HG02642 (cell line): ENCODE measurements at regions not wholly inside any gene's neighbourhood (a gene's known extent, or its start where the extent isn't known, plus 50 kb on each side); places are given as distances from the start of the nearest gene placed in this dataset.

Experiments used
- ATAC-seq: cut with Tn5 transposase; IDR thresholded peaks from one replicate; pipeline ENCODE4 v1.9.1; 2021; ENCODE audit warnings: mild to moderate bottlenecking; ENCODE audit not compliant: unreplicated experiment, poor library complexity

- no peak for ATAC-seq
Measured at GRCh38 chr2:174669336-174669735, 71.7 kb upstream of the WIPF1 start.

GRCh38 chr2:174668075-174668474, 70.5 kb upstream of the WIPF1 start:
- no peak for ATAC-seq

GRCh38 chr2:174667250-174667860, 69.8 kb upstream of the WIPF1 start:
- ATAC-seq = no peak

GRCh38 chr2:174666845-174667244, 69.2 kb upstream of the WIPF1 start:
- no peak for ATAC-seq

- ATAC-seq = no peak
Measured at GRCh38 chr2:174666312-174666711, 68.7 kb upstream of the WIPF1 start.

- ATAC-seq = no peak
Measured at GRCh38 chr2:174664084-174664759, 66.6 kb upstream of the WIPF1 start.

GRCh38 chr2:174663550-174663949, 65.9 kb upstream of the WIPF1 start:
- ATAC-seq = no peak

- ATAC-seq = no peak
Measured at GRCh38 chr2:174662859-174663258, 65.3 kb upstream of the WIPF1 start.

GRCh38 chr2:174662459-174662858, 64.9 kb upstream of the WIPF1 start:
- ATAC-seq = no peak

GRCh38 chr2:174660984-174661675, 63.5 kb upstream of the WIPF1 start:
- ATAC-seq = no peak

GRCh38 chr2:174659069-174659900, 61.7 kb upstream of the WIPF1 start:
- ATAC-seq = no peak

GRCh38 chr2:174656676-174657176, 59.1 kb upstream of the WIPF1 start:
- no peak for ATAC-seq

- ATAC-seq = no peak
Measured at GRCh38 chr2:174656035-174656434, 58.4 kb upstream of the WIPF1 start.

GRCh38 chr2:174654419-174654941, 56.9 kb upstream of the WIPF1 start:
- ATAC-seq = no peak

GRCh38 chr2:174648896-174649295, 51.3 kb upstream of the WIPF1 start:
- no peak for ATAC-seq
